HUES64 (cell line): ENCODE measurements at regions not wholly inside any gene's neighbourhood (a gene's known extent, or its start where the extent isn't known, plus 50 kb on each side); places are given as distances from the start of the nearest gene placed in this dataset.

ENCODE experiments used
- H3K27ac ChIP-seq: 2 replicates; pipeline ENCODE4 v1.7.0; 2013; ENCODE audit warnings: low read depth, low read length, inconsistent platforms
- H3K27me3 ChIP-seq: 2 replicates; pipeline ENCODE4 v1.6.1; 2013; ENCODE audit warnings: mild to moderate bottlenecking, low read length; ENCODE audit not compliant: insufficient read depth
- H3K36me3 ChIP-seq: 2 replicates; pipeline ENCODE4 v1.6.1; 2013; ENCODE audit warnings: mild to moderate bottlenecking, low read length; ENCODE audit not compliant: insufficient read depth
- H3K4me1 ChIP-seq: 2 replicates; pipeline ENCODE4 v1.6.1; 2013; ENCODE audit warnings: mild to moderate bottlenecking, low read length, moderate library complexity; ENCODE audit not compliant: insufficient read depth
- H3K4me3 ChIP-seq: 2 replicates; pipeline ENCODE4 v1.5.1; 2013; ENCODE audit warnings: mild to moderate bottlenecking, low read length, moderate library complexity
- H3K9ac ChIP-seq: 2 replicates; pipeline ENCODE4 v1.6.1; 2013; ENCODE audit warnings: mild to moderate bottlenecking, low read depth, low read length
- H3K9me3 ChIP-seq: 2 replicates; pipeline ENCODE4 v1.6.1; 2013; ENCODE audit warnings: low read depth, low read length; ENCODE audit not compliant: insufficient read depth
- WGBS: fragments of 150-250, 120-280 bp; methylation state at CpG from one replicate; pipeline ENCODE4 v1.1.7; 2013; ENCODE audit warnings: missing lambda C conversion rate; 5-methylcytosine and 5-hydroxymethylcytosine counted together

- 88% methylated on average over 13 of the region's 13 CpGs for WGBS
- Histone ChIP-seq H3K9me3 (no peaks in the 10 kb centered on the region), H3K9ac (no peak overlapping the region), H3K4me3 (no peak overlapping the region), H3K36me3 (no peaks in the 10 kb centered on the region), H3K27ac (no peak overlapping the region), H3K27me3 (no peaks in the 10 kb centered on the region), H3K4me1 (no peaks in the 10 kb centered on the region)
Observed at GRCh38 chr1:22282364-22282995, 139.6 kb upstream of the WNT4 start.

- H3K4me3 ChIP-seq = no peak overlapping the region
- H3K27me3 ChIP-seq = no peaks in the 10 kb centered on the region
- no peak overlapping the region for H3K27ac ChIP-seq
- no peaks in the 10 kb centered on the region for H3K4me1 ChIP-seq
- no peak overlapping the region for H3K9ac ChIP-seq
- no peaks in the 10 kb centered on the region for H3K36me3 ChIP-seq
- H3K9me3 ChIP-seq = no peaks in the 10 kb centered on the region
Observed at GRCh38 chr1:22283596-22283995, 140.7 kb upstream of the WNT4 start.

- H3K36me3 ChIP-seq = no peaks in the 10 kb centered on the region
- H3K4me1 ChIP-seq = no peaks in the 10 kb centered on the region
- no peak overlapping the region for H3K27ac ChIP-seq
- H3K9ac ChIP-seq = no peak overlapping the region
- H3K4me3 ChIP-seq = no peak overlapping the region
- no peaks in the 10 kb centered on the region for H3K27me3 ChIP-seq
- WGBS = 100% methylated on average over 1 of the region's 1 CpG
- H3K9me3 ChIP-seq = no peaks in the 10 kb centered on the region
Observed at GRCh38 chr1:22284236-22284635, 141.3 kb upstream of the WNT4 start.

GRCh38 chr1:22284906-22285548, 142.1 kb upstream of the WNT4 start:
- H3K4me3 ChIP-seq = no peak overlapping the region
- 95% methylated on average over 15 of the region's 15 CpGs for WGBS
- H3K27me3 ChIP-seq = no peaks in the 10 kb centered on the region
- H3K4me1 ChIP-seq = no peaks in the 10 kb centered on the region
- no peak overlapping the region for H3K27ac ChIP-seq
- H3K36me3 ChIP-seq = no peaks in the 10 kb centered on the region
- no peaks in the 10 kb centered on the region for H3K9me3 ChIP-seq
- H3K9ac ChIP-seq = no peak overlapping the region

GRCh38 chr1:22285549-22286396, 142.9 kb upstream of the WNT4 start:
- H3K27ac ChIP-seq = no peak overlapping the region
- no peaks in the 10 kb centered on the region for H3K9me3 ChIP-seq
- H3K36me3 ChIP-seq = no peaks in the 10 kb centered on the region
- WGBS = 95% methylated on average over 37 of the region's 37 CpGs
- H3K27me3 ChIP-seq = no peaks in the 10 kb centered on the region
- H3K9ac ChIP-seq = no peak overlapping the region
- H3K4me1 ChIP-seq = no peaks in the 10 kb centered on the region
- H3K4me3 ChIP-seq = no peak overlapping the region

- H3K4me3 ChIP-seq = no peak overlapping the region
- no peaks in the 10 kb centered on the region for H3K9me3 ChIP-seq
- H3K27me3 ChIP-seq = no peaks in the 10 kb centered on the region
- no peak overlapping the region for H3K9ac ChIP-seq
- H3K36me3 ChIP-seq = no peaks in the 10 kb centered on the region
- 79% methylated on average over 1 of the region's 2 CpGs for WGBS
- H3K4me1 ChIP-seq = no peaks in the 10 kb centered on the region
- H3K27ac ChIP-seq = no peak overlapping the region
Observed at GRCh38 chr1:22286491-22286890, 143.6 kb upstream of the WNT4 start.

GRCh38 chr1:22287273-22287672, 144.4 kb upstream of the WNT4 start:
- 89% methylated on average over 3 of the region's 3 CpGs for WGBS
- no peaks in the 10 kb centered on the region for H3K4me1 ChIP-seq
- no peaks in the 10 kb centered on the region for H3K27me3 ChIP-seq
- H3K4me3 ChIP-seq = no peak overlapping the region
- no peaks in the 10 kb centered on the region for H3K9me3 ChIP-seq
- no peak overlapping the region for H3K9ac ChIP-seq
- H3K36me3 ChIP-seq = no peaks in the 10 kb centered on the region
- no peak overlapping the region for H3K27ac ChIP-seq

GRCh38 chr1:22287946-22288520, 145.1 kb upstream of the WNT4 start:
- Histone ChIP-seq H3K9ac (no peak overlapping the region), H3K27ac (no peak overlapping the region), H3K27me3 (no peaks in the 10 kb centered on the region), H3K4me1 (no peaks in the 10 kb centered on the region), H3K9me3 (no peaks in the 10 kb centered on the region), H3K36me3 (no peaks in the 10 kb centered on the region), H3K4me3 (no peak overlapping the region)
- WGBS = 72% methylated on average over 15 of the region's 15 CpGs

GRCh38 chr1:22288593-22289241, 145.8 kb upstream of the WNT4 start:
- Histone ChIP-seq H3K27me3 (no peaks in the 10 kb centered on the region), H3K27ac (no peak overlapping the region), H3K4me3 (no peak overlapping the region), H3K36me3 (no peaks in the 10 kb centered on the region), H3K9ac (no peak overlapping the region), H3K4me1 (no peaks in the 10 kb centered on the region), H3K9me3 (peaks cover under 1% of the 10 kb centered on the region; the same call in 1 of the 2 replicates)
- 93% methylated on average over 4 of the region's 4 CpGs for WGBS

- Histone ChIP-seq H3K27ac (no peak overlapping the region), H3K9me3 (peaks cover 2% of the 10 kb centered on the region; the same call in 1 of the 2 replicates), H3K36me3 (no peaks in the 10 kb centered on the region), H3K27me3 (no peaks in the 10 kb centered on the region), H3K4me1 (no peaks in the 10 kb centered on the region), H3K4me3 (no peak overlapping the region), H3K9ac (no peak overlapping the region)
- 92% methylated on average over 11 of the region's 11 CpGs for WGBS
Observed at GRCh38 chr1:22289307-22289995, 146.6 kb upstream of the WNT4 start.
